HG03097 (cell line): ENCODE measurements at regions not wholly inside any gene's neighbourhood (a gene's known extent, or its start where the extent isn't known, plus 50 kb on each side); places are given as distances from the start of the nearest gene placed in this dataset.
A peak's percentile ranks its signal among the peaks of the same experiment; 100 is the strongest.

Source experiments
- ATAC-seq: cut with Tn5 transposase; IDR thresholded peaks from one replicate; pipeline ENCODE4 v1.9.1; 2021; ENCODE audit not compliant: unreplicated experiment, low FRiP score

DNA sequence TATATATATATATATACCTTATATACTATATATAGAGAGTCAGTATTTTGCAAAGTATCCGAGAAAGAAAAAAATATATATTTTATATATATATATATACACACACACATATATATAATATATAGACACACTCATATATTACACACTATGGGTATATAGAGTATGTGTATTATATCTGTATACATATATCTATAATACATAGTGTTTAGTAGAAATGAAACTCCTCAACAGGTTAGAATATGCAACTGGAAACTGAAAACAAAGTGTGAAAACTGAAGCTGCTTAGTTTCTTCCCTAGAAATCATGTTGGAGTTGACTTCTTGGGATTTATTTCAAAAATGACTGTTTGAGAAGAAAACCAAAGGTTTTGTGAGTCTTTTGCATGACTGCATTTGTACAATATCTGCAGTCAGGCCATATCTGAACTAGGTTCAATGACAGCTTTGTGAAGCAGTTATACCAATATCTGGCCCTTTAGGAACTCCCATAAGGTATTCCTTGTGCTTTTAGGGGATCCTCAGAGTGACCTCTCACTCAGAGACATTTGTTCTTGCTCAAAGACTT is 284.1 kb downstream of the CASP12 start:
- ATAC-seq, result no peak

DNA sequence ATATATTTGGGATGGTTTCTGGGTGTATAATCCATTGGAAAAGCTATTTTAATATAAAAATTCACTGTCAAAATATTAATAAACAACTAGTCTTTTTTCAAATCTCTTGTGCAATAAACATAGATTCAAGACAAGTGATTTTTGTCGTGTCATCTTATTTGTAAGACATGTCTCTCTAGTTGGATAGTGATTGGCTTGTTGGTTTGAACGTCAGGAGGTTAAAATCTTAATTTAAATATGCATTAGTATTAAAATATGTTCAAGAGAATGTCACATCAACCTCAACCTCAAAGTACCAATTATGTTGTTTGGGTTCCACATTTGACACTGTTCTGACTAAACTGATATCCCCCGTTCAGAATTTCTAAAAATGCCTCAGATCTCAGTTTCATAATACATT is 287.6 kb downstream of the CASP12 start:
- no peak for ATAC-seq

DNA sequence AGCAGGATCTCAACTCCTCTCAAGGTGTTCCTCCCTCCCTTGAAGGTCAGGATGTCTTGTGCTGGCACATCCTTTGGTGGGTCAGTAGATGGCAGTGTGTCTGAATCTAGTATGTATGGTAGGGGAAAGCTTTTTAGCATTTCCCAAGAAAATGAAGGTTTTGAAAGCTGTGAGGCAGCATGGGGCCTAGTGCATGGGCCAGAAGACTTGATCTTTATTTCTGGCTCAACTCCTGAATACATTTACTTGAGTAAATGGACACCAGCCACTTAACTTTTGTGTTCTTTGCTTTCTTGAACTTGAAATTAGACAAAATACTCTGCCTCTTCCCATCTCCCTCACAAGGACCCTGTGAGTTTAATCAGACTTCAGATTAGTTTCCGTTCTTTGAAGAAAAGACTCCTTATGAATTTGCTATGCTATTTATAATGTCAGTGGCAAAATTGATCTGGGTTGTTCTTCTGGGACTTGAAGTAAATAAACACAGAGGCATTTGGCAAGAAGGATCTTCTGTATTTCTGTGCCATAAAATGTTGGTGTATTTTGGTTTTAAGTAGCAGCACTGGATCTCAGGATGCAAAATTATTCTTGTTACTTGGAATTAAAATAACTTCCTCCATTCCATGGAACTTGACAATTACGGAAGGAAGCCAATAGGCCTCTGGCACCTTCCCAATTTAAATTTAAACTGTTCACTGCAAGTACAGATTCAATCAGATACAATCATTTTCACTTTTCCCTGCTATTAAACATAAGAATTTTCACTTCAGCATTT is 288.8 kb downstream of the CASP12 start:
- ATAC-seq, result peak; percentile 74

DNA sequence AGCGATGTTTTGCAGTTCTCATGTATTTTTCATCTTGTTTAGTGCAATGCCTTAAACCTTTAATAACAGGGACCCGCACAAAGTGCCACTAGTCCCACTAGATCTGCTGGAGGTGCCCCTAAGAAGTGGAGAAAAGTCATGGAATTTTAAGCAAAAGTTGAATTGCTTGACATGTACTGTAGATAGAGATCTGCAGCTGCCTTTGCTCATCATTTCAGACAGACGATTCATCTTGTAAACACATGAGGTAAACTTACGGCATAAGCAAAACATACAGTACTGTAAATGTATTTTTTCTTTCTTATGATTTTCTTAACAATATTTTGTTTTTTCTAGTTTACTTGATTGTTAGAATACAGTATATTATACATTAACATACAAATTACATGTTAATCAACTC is 295.6 kb downstream of the CASP12 start:
- ATAC-seq, result no peak

DNA sequence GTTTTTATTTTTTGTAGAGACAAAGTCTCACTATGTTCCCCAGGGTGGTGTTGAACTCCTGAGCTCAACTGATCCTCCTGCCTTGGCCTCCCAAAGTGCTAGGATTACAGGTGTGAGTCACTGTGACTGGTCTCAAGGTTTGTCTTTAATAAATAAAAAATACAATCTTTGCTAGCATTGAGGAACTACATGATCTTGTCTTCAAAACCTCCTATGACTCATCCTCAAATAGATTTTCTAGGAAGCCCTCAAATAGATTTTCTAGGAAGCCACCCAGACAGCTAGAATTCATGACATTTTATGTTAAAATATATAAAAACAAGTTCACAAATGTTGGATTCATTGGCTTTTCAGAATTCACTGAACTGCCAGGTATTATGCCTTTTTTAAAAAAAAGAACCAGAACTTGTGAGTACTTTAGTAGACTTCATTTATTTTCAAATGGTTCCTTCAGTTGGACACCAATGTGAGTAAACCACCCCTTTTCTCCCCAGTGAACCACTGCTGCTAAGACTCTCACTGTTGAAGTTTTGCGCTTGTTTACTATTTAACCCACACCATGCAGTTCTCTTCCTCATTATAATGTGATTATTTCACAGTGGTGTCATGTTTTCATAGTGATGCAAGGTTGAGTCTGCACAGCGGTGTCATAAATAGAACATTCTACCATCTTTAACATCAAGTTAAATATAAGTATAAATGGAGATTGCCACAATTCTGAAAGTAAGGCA is 303.9 kb downstream of the CASP12 start:
- ATAC-seq, result no peak

DNA sequence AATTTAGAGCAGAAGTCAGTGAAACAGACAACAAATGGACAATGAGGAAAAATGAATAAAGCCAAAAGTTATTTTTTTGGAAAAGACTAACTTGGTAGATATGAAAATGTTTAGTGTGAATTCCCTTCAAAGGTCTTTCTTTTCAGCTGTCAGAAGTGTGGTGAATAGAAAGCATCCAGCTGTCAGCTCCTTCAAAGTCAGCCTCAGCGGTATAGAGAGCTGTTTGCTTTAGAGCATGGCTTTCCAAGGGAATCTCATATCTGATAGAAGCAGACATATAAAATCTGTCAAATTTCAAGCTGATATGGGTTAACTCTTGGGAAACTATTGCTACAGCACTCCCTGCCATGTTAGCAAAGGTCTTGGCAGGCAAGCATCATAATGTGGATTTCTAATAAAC is 309.3 kb downstream of the CASP12 start:
- ATAC-seq, result no peak

DNA sequence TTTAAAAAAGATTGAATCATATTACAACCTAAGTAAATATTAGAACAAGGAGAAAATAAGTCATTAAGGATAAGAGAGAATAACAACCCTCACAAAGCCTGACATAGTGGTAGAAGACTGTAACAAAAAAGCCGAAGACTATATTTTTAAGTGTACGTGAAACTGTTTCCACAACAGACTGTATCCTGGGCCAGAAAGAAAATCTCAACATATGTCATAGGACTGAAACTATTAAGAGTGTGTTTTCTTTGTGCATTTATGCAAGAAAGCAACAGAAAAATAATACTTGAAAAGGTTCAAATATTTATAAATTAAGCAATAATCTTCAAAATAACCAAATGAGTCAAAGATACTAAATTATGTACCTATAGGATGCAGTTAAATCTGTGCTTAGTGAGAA is 309.8 kb downstream of the CASP12 start:
- no peak for ATAC-seq

DNA sequence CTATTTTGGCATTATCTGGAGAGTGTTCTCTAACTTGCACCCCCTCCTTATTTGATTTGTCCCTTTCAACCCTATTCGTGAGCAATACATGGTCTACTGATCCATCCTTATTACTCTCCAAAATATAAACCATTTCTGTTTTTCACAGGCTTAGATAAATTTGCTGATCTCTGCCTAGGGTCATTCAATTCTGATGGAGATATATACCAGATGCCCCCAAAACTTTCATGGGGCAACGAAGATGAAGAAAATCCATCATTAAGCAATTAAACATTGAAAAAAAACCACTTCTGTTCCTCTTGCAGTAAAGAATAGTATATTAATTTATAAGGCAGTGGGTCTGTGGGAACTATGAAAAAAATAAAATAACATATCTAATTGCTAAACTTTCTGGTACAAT is 313.4 kb downstream of the CASP12 start:
- no peak for ATAC-seq

DNA sequence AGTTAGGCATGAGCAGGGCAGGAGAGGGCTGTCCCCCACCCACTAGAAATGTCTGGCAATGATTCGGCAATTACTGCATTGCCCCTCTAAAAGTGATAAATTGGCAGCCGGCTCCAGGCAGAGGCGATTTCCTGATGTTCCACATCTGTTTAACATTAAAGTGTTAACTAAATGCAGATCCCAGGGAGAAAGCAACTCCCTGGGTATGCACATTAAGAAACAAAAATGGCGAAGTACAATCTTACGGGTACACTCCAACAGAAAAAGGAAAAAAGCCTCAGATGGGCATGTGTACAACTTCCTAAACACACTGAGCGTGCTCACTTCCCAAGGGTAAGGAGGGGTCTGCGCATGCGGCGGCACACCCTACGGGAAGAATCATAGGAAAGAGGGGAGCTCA is 314.4 kb downstream of the CASP12 start:
- no peak for ATAC-seq

DNA sequence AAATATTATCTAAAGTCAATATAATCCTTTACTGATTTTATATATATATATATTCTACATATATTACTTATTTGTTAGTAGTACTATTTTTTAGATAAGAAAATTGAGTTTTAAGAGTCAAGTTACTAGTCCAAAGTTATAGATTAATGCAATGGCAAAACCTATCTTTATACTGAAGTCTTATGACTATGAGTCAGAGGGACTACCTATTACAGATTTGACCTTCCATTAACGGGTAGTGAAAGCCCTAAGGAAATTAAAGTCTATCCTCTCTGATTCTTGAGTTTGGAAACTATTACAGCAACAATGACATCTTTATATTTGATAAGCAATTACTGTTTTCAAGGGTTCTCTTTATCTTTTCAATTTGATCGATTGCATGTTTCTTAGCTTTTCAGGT is 315.8 kb downstream of the CASP12 start:
- ATAC-seq, result no peak

DNA sequence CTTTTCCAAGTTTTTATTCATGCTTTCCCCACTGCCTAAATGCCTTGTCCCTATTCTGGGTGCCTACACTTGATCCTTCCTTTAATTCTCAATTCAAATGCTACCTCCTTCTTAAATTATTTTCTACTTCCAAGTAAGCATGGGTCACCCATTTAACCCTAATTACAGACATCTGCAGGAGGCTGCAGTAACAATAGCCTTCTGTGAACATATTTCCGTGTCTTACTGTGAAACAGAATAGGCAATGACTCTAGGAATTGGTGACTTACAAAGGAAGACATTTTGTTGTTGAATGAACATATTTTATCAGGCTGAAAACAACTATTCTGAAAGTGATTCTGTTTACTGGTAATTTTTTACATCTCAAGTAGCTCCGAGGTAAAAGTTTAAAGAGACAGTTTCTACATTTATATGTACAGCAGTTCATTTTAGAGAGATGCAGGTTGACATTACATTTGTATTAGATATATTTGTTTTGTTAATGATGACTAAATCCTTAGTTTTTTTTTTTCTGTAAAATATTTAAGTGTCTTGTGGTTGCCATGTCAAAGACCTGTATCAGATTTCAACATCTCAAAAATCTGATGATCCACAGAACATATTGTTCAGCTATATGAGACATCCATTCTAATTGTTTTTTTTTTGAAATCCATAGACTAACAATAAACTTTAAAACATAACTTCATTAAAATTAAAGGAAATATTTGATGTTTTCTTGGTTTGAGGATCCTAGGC is 316.8 kb downstream of the CASP12 start:
- no peak for ATAC-seq

DNA sequence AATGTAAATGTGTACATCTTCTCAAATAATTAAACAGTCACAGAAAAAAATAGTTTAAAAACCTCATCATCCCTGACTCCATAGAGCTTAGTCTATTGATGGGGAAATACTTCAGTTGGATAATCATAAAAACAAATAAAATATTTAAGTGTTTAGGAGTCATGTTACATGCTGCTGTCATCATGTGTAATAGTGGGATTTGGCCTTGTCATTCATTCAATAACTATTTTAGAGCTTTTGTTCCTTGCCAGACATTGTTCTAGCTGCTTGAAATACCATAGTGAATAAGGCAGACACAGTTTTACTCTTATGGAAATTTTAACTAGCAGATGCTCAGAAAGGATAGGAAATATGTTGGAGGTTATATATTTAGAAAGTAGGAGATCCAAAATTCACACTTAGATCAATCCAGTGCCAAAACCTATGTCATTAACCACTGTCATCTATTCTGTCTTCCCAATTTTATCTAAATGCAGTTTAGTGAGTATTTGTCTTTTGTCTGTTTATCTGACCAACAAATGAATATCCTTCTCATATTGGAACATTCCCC is 324.7 kb downstream of the CASP12 start:
- no peak for ATAC-seq

DNA sequence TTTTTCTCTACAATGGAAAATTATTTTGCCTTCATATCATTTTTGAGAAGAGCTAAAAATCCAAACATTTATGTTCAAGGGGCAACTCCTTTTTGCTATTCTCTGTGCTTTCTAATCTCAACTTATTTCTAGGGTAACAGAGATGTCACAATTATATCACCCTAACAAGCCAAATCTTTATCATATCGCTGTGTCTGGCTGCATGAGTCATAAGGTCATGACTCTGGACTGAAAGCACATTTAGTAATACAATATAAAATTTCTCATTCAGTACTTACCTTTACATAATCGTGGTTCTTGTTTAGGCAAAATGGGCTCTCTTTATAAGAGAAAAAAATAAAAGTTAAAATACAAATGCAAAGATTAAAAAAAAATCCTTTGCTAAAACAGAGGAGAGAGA is 326.0 kb downstream of the CASP12 start:
- ATAC-seq, result no peak

DNA sequence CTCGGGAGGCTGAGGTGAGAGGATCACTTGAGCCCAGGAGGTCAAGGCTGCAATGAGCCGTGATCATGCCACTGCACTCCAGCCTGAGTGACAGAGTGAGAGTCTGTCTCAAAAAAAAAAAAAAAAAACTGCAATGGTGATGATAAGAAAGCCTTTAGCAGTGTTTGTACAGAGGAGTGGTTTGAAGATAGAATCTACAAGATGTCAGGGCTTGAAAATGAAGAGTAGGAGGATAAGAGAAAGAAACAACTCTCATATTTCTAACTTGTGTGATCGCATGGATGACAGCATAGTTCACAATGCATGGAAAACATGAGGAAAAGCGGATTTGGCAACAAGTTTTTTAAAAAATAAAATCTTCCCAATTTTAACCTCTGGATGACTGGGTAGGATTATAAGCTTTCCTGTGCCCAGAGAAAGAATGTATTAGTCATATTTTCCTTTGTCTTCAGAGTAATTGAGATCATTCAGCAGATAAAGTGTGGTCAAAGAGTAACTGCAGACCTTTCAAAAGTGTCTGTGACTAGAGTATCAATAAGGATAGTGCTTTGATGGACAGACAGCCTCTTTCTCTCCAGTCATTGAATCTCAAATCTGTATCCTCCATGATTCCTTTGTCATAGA is 328.1 kb downstream of the CASP12 start:
- ATAC-seq, result no peak

DNA sequence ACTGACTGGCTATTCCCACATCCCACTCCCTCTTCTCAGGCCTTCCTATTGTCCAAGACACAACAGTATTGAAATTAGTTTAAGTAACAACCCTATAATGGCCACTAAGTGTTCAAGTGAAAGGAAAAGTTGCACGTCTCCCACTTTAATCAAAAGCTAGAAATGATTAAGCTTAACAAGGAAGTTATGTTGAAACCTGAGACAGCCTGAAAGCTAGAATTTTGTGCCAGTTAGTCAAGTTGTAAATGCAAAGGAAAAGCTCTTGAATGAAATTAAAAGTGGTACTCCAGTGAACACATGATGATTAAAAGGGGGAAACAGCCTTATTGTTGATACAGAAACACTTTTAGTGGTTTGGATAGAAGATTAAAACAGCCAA is 332.7 kb downstream of the CASP12 start:
- ATAC-seq, result no peak

DNA sequence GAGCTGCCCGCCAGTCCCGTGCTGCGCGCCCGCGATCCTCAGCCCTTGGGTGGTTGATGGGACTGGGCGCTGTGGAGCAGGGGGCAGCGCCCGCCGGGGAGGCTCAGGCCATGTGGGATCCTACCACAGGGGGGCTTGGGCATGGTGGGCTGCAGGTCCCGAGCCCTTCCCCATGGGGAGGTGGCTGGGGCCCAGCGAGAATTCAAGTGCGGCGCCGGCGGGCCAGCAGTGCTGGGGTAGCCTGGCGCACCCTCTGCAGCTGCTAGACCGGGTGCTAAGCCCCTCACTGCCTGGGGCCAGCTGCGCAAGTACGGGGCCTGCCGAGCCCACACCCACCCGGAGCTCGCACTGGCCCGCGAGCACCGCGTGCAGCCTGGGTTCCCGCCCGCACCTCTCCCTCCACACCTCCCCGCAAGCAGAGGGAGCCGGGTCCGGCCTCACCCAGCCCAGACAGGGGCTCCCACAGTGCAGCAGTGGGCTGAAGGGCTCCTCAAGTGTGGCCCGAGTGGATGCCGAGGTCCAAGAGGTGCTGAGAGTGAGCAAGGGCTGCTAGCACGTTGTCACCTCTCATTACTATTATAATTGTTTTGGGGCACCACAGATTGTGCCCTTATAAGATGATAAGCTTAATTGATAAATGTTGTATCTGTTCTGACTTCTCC is 333.2 kb downstream of the CASP12 start:
- ATAC-seq, result no peak

DNA sequence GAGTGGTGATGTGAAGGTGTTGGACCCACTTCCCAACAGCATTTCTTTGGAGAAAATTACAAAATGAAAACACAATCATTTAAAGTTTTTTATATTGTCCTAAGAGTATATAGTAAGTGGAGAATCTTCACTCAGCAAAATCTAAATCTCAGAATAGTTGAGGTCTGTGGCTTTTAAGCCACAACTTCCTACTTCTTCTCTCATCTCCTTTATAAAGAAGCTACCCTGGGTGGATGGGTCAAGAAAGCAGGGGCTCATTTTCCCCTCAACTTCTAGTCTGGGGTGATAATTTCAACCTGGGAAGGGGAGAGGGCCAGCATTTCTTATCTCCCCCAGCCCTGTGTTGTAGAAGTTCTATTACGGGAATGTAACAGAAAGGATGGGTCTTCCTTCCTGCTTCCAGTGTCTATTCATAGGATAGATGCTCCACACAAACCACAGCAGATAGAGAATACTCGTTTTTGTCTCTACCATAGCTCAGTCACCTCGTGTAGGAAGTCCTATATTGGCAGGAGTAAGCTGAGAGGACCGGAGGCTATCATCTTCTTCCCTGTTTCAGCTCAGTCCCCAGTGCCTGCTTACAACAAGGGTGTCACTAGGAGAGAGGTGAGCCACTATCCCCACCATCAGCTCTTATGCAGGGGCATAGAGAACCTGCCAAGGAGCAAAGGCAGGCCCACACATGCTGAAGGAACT is 341.5 kb downstream of the CASP12 start:
- no peak for ATAC-seq

DNA sequence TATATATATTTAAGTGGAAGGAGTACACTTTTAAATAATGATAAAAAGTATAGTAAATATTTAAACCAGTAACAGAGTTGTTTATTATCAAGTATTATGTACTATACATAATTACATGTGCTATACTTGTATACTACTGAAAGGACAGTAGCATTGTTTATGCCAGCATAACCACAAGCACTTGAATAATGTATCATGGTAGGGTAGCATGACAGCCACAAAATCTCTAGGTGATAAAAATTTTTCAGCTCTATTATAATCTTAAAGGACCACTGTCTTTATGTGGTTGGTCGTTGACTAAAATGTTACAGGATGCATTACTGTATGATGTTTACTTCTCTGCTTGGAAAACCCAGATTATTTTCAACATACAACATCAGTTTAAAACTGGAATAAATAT is 349.2 kb downstream of the CASP12 start:
- no peak for ATAC-seq

DNA sequence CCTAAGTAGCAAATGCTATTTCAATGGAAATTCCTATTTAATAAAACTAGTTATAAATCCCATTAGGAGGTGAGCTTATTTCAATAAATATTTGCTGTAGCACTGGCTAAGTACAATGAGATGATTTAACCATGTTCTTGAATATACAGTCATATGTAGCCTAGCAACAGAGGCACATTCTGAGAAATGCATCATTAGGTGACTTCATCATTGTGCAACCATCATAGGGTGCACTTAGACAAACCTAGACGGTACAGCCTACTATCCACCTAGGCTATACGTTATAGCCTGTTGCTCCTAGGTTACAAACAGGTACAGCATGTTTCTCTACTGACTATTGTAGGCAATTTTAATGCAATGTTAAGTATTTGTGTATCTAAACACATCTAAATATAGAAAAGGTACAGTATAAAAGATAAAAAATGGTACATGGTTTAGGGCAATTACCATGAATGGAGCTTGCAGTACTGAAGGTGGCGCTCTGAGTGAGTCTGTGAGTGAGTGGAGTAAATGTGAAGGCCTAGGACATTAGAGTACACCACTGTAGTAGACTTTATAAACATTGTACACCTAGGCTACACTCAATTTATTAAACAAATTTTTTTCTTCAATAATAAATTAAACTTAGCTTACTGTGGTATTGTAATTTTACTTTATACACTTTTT is 350.1 kb downstream of the CASP12 start:
- ATAC-seq, result no peak
